H9 (cell line): ENCODE measurements at regions not wholly inside any gene's neighbourhood (a gene's known extent, or its start where the extent isn't known, plus 50 kb on each side); places are given as distances from the start of the nearest gene placed in this dataset.

ENCODE experiments used
- DNase-seq: peaks from one replicate; pipeline ENCODE4 v3.0.0-alpha.2; 2017
- H2AFZ ChIP-seq: one replicate; pipeline ENCODE4 v1.6.1; 2013; ENCODE audit warnings: mild to moderate bottlenecking, low read length, control low read depth, moderate library complexity
- H2AK5ac ChIP-seq: 2 replicates; pipeline ENCODE4 v1.6.1; 2013; ENCODE audit warnings: low read length, control low read depth, mixed read lengths; ENCODE audit not compliant: insufficient read length
- H2BK120ac ChIP-seq: one replicate; pipeline ENCODE4 v1.6.1; 2013; ENCODE audit warnings: low read depth, mild to moderate bottlenecking, low read length, control low read depth, inconsistent platforms; ENCODE audit not compliant: poor library complexity, severe bottlenecking
- H2BK12ac ChIP-seq: 2 replicates; pipeline ENCODE4 v1.6.1; 2013; ENCODE audit warnings: low read length, control low read depth, mixed read lengths, low read depth; ENCODE audit not compliant: insufficient read length
- H2BK15ac ChIP-seq: 2 replicates; pipeline ENCODE4 v1.6.1; 2013; ENCODE audit warnings: low read depth, low read length, control low read depth
- H2BK20ac ChIP-seq: one replicate; pipeline ENCODE4 v1.6.1; 2013; ENCODE audit warnings: low read depth, mild to moderate bottlenecking, low read length, control low read depth, inconsistent platforms; ENCODE audit not compliant: poor library complexity, severe bottlenecking
- H2BK5ac ChIP-seq: 2 replicates; pipeline ENCODE4 v1.6.1; 2013; ENCODE audit warnings: low read length, control low read depth, mixed read lengths; ENCODE audit not compliant: insufficient read length
- H3K14ac ChIP-seq: 2 replicates; pipeline ENCODE4 v1.6.1; 2013; ENCODE audit warnings: low read length, control low read depth; ENCODE audit not compliant: insufficient read depth
- H3K18ac ChIP-seq: 2 replicates; pipeline ENCODE4 v1.6.1; 2013; ENCODE audit warnings: low read depth, mild to moderate bottlenecking, mixed read lengths, low read length, control low read depth; ENCODE audit not compliant: insufficient read length
- H3K23ac ChIP-seq: 2 replicates; pipeline ENCODE4 v1.6.1; 2013; ENCODE audit warnings: low read length, control low read depth, mixed read lengths, low read depth; ENCODE audit not compliant: insufficient read length
- H3K23me2 ChIP-seq: 2 replicates; pipeline ENCODE4 v1.6.1; 2013; ENCODE audit warnings: low read depth, mild to moderate bottlenecking, mixed read lengths, low read length, control low read depth; ENCODE audit not compliant: insufficient read length, poor library complexity, severe bottlenecking
- H3K27ac ChIP-seq: 2 replicates; pipeline ENCODE4 v1.5.1; 2013; ENCODE audit warnings: low read length, control low read depth, mixed read lengths, low read depth; ENCODE audit not compliant: insufficient read length
- H3K27me3 ChIP-seq: 2 replicates; pipeline ENCODE4 v1.6.1; 2013; ENCODE audit warnings: low read length, control low read depth, inconsistent platforms; ENCODE audit not compliant: insufficient read depth
- H3K4ac ChIP-seq: 2 replicates; pipeline ENCODE4 v1.6.1; 2013; ENCODE audit warnings: low read depth, mild to moderate bottlenecking, control low read depth, inconsistent platforms, low read length, moderate library complexity
- H3K4me1 ChIP-seq: 2 replicates; pipeline ENCODE4 v1.6.1; 2013; ENCODE audit warnings: low read length, control low read depth, inconsistent platforms; ENCODE audit not compliant: insufficient read depth
- H3K4me2 ChIP-seq: 2 replicates; pipeline ENCODE4 v1.6.1; 2013; ENCODE audit warnings: low read length, control low read depth, mixed read lengths; ENCODE audit not compliant: insufficient read length, insufficient read depth
- H3K56ac ChIP-seq: 2 replicates; pipeline ENCODE4 v1.6.1; 2013; ENCODE audit warnings: low read depth, mild to moderate bottlenecking, mixed read lengths, low read length, control low read depth; ENCODE audit not compliant: insufficient read length
- H3K79me1 ChIP-seq: 2 replicates; pipeline ENCODE4 v1.6.1; 2013; ENCODE audit warnings: low read depth, mild to moderate bottlenecking, moderate library complexity, low read length, control low read depth, inconsistent platforms; ENCODE audit not compliant: insufficient read depth, poor library complexity, severe bottlenecking
- H3K79me2 ChIP-seq: 2 replicates; pipeline ENCODE4 v1.6.1; 2013; ENCODE audit warnings: low read length, control low read depth, inconsistent platforms; ENCODE audit not compliant: insufficient read depth
- H3K9ac ChIP-seq: 2 replicates; pipeline ENCODE4 v1.6.1; 2013; ENCODE audit warnings: low read length, control low read depth, mixed read lengths; ENCODE audit not compliant: insufficient read length; ENCODE audit errors: extremely low read depth
- H3K9me3 ChIP-seq: one replicate; pipeline ENCODE4 v1.6.1; 2013; ENCODE audit warnings: low read depth, low read length, inconsistent platforms; ENCODE audit not compliant: control insufficient read depth
- H3T11ph ChIP-seq: one replicate; pipeline ENCODE4 v1.6.1; 2013; ENCODE audit warnings: mild to moderate bottlenecking, low read length, control low read depth, inconsistent platforms
- H4K20me1 ChIP-seq: one replicate; pipeline ENCODE4 v1.6.1; 2013; ENCODE audit not compliant: control insufficient read depth, insufficient read length, insufficient read depth
- H4K5ac ChIP-seq: 2 replicates; pipeline ENCODE4 v1.6.1; 2013; ENCODE audit warnings: low read depth, mild to moderate bottlenecking, mixed read lengths, low read length, control low read depth; ENCODE audit not compliant: insufficient read length
- H4K8ac ChIP-seq: replicated peaks from 2 replicates; pipeline ENCODE4 v1.6.1; 2013; ENCODE audit warnings: low read length, control low read depth, mixed read lengths, low read depth; ENCODE audit not compliant: insufficient read length
- H4K91ac ChIP-seq: 2 replicates; pipeline ENCODE4 v1.6.1; 2013; ENCODE audit warnings: low read depth, mild to moderate bottlenecking, moderate library complexity, mixed read lengths, low read length, control low read depth; ENCODE audit not compliant: insufficient read length
- H3K27ac Mint-ChIP-seq, 3 experiments: 2 replicates in 2 of 3; 3 replicates in 1 of 3; pipeline ENCODE4 v1.8.0; 2020 to 2021; ENCODE audit warnings: mixed read lengths in 3 of 3, mild to moderate bottlenecking in 1 of 3, moderate library complexity in 1 of 3
- H3K27me3 Mint-ChIP-seq: 2 replicates; pipeline ENCODE4 v1.8.0; 2021; ENCODE audit warnings: low read depth, mild to moderate bottlenecking, moderate library complexity, mixed read lengths
- H3K36me3 Mint-ChIP-seq, 3 experiments: 2 replicates in 2 of 3; 3 replicates in 1 of 3; pipeline ENCODE4 v1.8.0; 2020 to 2021; ENCODE audit warnings: low read depth in 3 of 3, mixed read lengths in 3 of 3; ENCODE audit not compliant: insufficient read depth in 1 of 3
- H3K4me1 Mint-ChIP-seq, 2 experiments: 2 replicates each; pipeline ENCODE4 v1.8.0; 2020; ENCODE audit warnings: mixed read lengths in 2 of 2
- H3K4me3 Mint-ChIP-seq, 2 experiments: 2 replicates in 1 of 2; 3 replicates in 1 of 2; pipeline ENCODE4 v1.8.0; 2020 to 2021; ENCODE audit warnings: mild to moderate bottlenecking in 2 of 2, mixed read lengths in 2 of 2, moderate library complexity in 1 of 2
- H3K9me3 Mint-ChIP-seq, 2 experiments: 2 replicates in 1 of 2; 3 replicates in 1 of 2; pipeline ENCODE4 v1.8.0; 2020; ENCODE audit warnings: mild to moderate bottlenecking in 2 of 2, mixed read lengths in 2 of 2, moderate library complexity in 1 of 2
- CTCF ChIP-seq: fragments of 200-600 bp; sonication (generic); conservative IDR thresholded peaks from 3 replicates; pipeline ENCODE4 v1.8.0; 2021; ENCODE audit warnings: antibody characterized with exemption, mild to moderate bottlenecking

- H4K8ac ChIP-seq: no peak overlapping the region
These were observed 1097.1 kb downstream of the FLRT2 start for GRCh38 chr14:86627080-86627479.

More at GRCh38 chr14:86627080-86627479, 1097.1 kb downstream of the FLRT2 start:
- no peak overlapping the region for H3K27ac ChIP-seq
- no peak overlapping the region for H3T11ph ChIP-seq
- no peak overlapping the region for H3K4me2 ChIP-seq
- no peak overlapping the region for H2AFZ ChIP-seq
- no peak overlapping the region for H2BK15ac ChIP-seq
- no peak overlapping the region for H2BK5ac ChIP-seq
- H3K4me1 ChIP-seq: no peaks in the 10 kb centered on the region
- H2BK12ac ChIP-seq: no peak overlapping the region
- no peak overlapping the region for H2BK120ac ChIP-seq
- no peak for TF ChIP-seq CTCF
- H2BK20ac ChIP-seq: no peak overlapping the region
- H4K20me1 ChIP-seq: no peaks in the 10 kb centered on the region
- H3K23me2 ChIP-seq: no peaks in the 10 kb centered on the region
- no peaks in the 10 kb centered on the region for H3K9me3 ChIP-seq
- H3K14ac ChIP-seq: no peak overlapping the region
- no peak overlapping the region for H3K56ac ChIP-seq
- H3K9ac ChIP-seq: no peak overlapping the region
- no peaks in the 10 kb centered on the region for H3K79me1 ChIP-seq
- no peaks in the 10 kb centered on the region for H3K27me3 ChIP-seq
- Mint-ChIP-seq H3K4me1 (no peaks in the 10 kb centered on the region; a peak in 1 of 4 replicates), H3K4me3 (no peak overlapping the region), H3K36me3 (no peaks in the 10 kb centered on the region), H3K27me3 (no peaks in the 10 kb centered on the region), H3K27ac (no peak overlapping the region), H3K9me3 (peaks cover 0 to 4% of the 10 kb centered on the region in 2 experiments; a peak in 2 of 5 replicates)
- no peak for DNase-seq
- H4K91ac ChIP-seq: no peak overlapping the region
- H4K5ac ChIP-seq: no peak overlapping the region
- H3K23ac ChIP-seq: no peak overlapping the region
- no peak overlapping the region for H3K18ac ChIP-seq
- no peaks in the 10 kb centered on the region for H3K79me2 ChIP-seq
- no peak overlapping the region for H3K4ac ChIP-seq
- no peak overlapping the region for H2AK5ac ChIP-seq
